H1 (cell line): ENCODE measurements at regions not wholly inside any gene's neighbourhood (a gene's known extent, or its start where the extent isn't known, plus 50 kb on each side); places are given as distances from the start of the nearest gene placed in this dataset.
A peak's percentile ranks its signal among the peaks of the same experiment; 100 is the strongest.

Experiments
- CTCF ChIA-PET: fragments of 300-600 bp; sonication (Branson Sonifier 250); formaldehyde crosslinking; loops from one replicate; lab custom pipeline; 2021; ENCODE audit not compliant: partially characterized antibody; lab: Charles Lee
- POLR2A ChIA-PET: fragments of 300-600 bp; sonication (Branson Sonifier 250); formaldehyde crosslinking; loops from one replicate; lab custom pipeline; 2021; ENCODE audit warnings: inconsistent platforms; ENCODE audit not compliant: partially characterized antibody; lab: Charles Lee
- DNase-seq, 2 experiments: peaks; one replicate each; pipeline versions ENCODE4 v3.0.0 to v3.0.0-alpha.2; 2010 to 2022; ENCODE audit warnings: low spot score in 2 of 2, low read depth in 1 of 2, mixed read lengths in 1 of 2
- FAIRE-seq: peaks from 2 replicates; lab custom pipeline; 2011; peaks lifted over from hg19 to GRCh38; lab: Jason Lieb, UNC
- H2AFZ ChIP-seq: 2 replicates; pipeline ENCODE4 v1.8.1; 2012; ENCODE audit warnings: low read length, inconsistent platforms
- H2AK5ac ChIP-seq: 2 replicates; pipeline ENCODE4 v1.6.1; 2013; ENCODE audit warnings: low read depth, low read length
- H2BK120ac ChIP-seq: replicated peaks from 2 replicates; pipeline ENCODE3; 2013; ENCODE audit warnings: low read depth, low read length, inconsistent platforms
- H2BK12ac ChIP-seq: 2 replicates; pipeline ENCODE4 v1.6.1; 2013; ENCODE audit warnings: low read depth, low read length
- H2BK15ac ChIP-seq: 2 replicates; pipeline ENCODE4 v1.6.1; 2013; ENCODE audit warnings: low read length
- H2BK20ac ChIP-seq: 2 replicates; pipeline ENCODE4 v1.6.1; 2013; ENCODE audit warnings: low read length
- H2BK5ac ChIP-seq: 2 replicates; pipeline ENCODE4 v1.6.1; 2013; ENCODE audit warnings: low read depth, low read length
- H3K14ac ChIP-seq: 2 replicates; pipeline ENCODE4 v1.6.1; 2013; ENCODE audit warnings: inconsistent platforms; ENCODE audit not compliant: insufficient read length
- H3K18ac ChIP-seq: 2 replicates; pipeline ENCODE4 v1.6.1; 2013; ENCODE audit warnings: low read length; ENCODE audit errors: extremely low read depth
- H3K23ac ChIP-seq: 2 replicates; pipeline ENCODE4 v1.6.1; 2013; ENCODE audit warnings: inconsistent platforms; ENCODE audit not compliant: insufficient read length
- H3K23me2 ChIP-seq: 2 replicates; pipeline ENCODE4 v1.6.1; 2013; ENCODE audit warnings: low read depth, low read length
- H3K27ac ChIP-seq: 2 replicates; pipeline ENCODE4 v1.6.1; 2011; ENCODE audit warnings: low read depth, low read length, inconsistent platforms
- H3K27me3 ChIP-seq, 4 experiments: replicated peaks in 1 of 4; 1 replicate in 1 of 4; 2 replicates in 3 of 4; pipeline versions ENCODE4 v1.6.1 to v1.8.1; 2011 to 2013; ENCODE audit warnings: low read length in 3 of 4, mild to moderate bottlenecking in 3 of 4, inconsistent platforms in 2 of 4, mixed read lengths in 2 of 4, moderate library complexity in 1 of 4; ENCODE audit not compliant: control insufficient read depth in 3 of 4, insufficient read depth in 3 of 4; ENCODE audit errors: extremely low read depth in 1 of 4
- H3K36me3 ChIP-seq, 4 experiments: 2 replicates each; pipeline versions ENCODE4 v1.6.1 to v1.8.1; 2011 to 2013; ENCODE audit warnings: mild to moderate bottlenecking in 4 of 4, low read length in 3 of 4, moderate library complexity in 2 of 4, control low read depth in 1 of 4, inconsistent platforms in 1 of 4; ENCODE audit not compliant: insufficient read depth in 4 of 4, control insufficient read depth in 2 of 4
- H3K4ac ChIP-seq: replicated peaks from 2 replicates; pipeline ENCODE3; 2013; ENCODE audit warnings: low read length, low read depth, mixed read lengths, inconsistent platforms; ENCODE audit not compliant: insufficient read length
- H3K4me1 ChIP-seq, 4 experiments: replicated peaks in 1 of 4; 1 replicate in 1 of 4; 2 replicates in 3 of 4; pipeline versions ENCODE4 v1.6.1 to v1.8.1; 2011 to 2013; ENCODE audit warnings: low read length in 3 of 4, inconsistent platforms in 2 of 4, mixed read lengths in 1 of 4; ENCODE audit not compliant: insufficient read depth in 4 of 4, control insufficient read depth in 3 of 4
- H3K4me2 ChIP-seq, 2 experiments: 2 replicates each; pipeline versions ENCODE4 v1.6.1 to v1.8.1; 2011 to 2013; ENCODE audit warnings: low read depth in 2 of 2, low read length in 2 of 2, control low read depth in 1 of 2, inconsistent platforms in 1 of 2, mild to moderate bottlenecking in 1 of 2; ENCODE audit not compliant: insufficient read depth in 1 of 2
- H3K4me3 ChIP-seq, 4 experiments: fragments of 200-600, 300-600 bp in 1 of 4; sonication (generic), shearing (Covaris generic), sonication (Bioruptor Twin) in 1 of 4; 2 replicates each; pipeline versions ENCODE4 v1.5.1 to v1.8.1; 2011 to 2016; ENCODE audit warnings: low read length in 4 of 4, low read depth in 3 of 4, control low read depth in 2 of 4, inconsistent platforms in 2 of 4, mild to moderate bottlenecking in 2 of 4, mixed read lengths in 1 of 4, moderate library complexity in 1 of 4; ENCODE audit not compliant: insufficient read depth in 2 of 4; ENCODE audit errors: extremely low read depth in 1 of 4
- H3K56ac ChIP-seq: replicated peaks from 2 replicates; pipeline ENCODE3; 2013; ENCODE audit warnings: low read depth, mild to moderate bottlenecking, mixed read lengths, low read length, inconsistent platforms; ENCODE audit not compliant: insufficient read length
- H3K79me1 ChIP-seq: 2 replicates; pipeline ENCODE4 v1.6.1; 2013; ENCODE audit warnings: low read depth, low read length, control low read depth
- H3K79me2 ChIP-seq, 2 experiments: 2 replicates each; pipeline versions ENCODE4 v1.6.1 to v1.8.1; 2012 to 2013; ENCODE audit warnings: low read length in 2 of 2, mild to moderate bottlenecking in 2 of 2, inconsistent platforms in 1 of 2; ENCODE audit not compliant: insufficient read depth in 2 of 2, control insufficient read depth in 1 of 2
- H3K9ac ChIP-seq, 4 experiments: replicated peaks in 1 of 4; 1 replicate in 1 of 4; 2 replicates in 3 of 4; pipeline versions ENCODE4 v1.6.1 to v1.8.1; 2011 to 2013; ENCODE audit warnings: low read depth in 3 of 4, low read length in 3 of 4, control low read depth in 2 of 4, mild to moderate bottlenecking in 2 of 4, moderate library complexity in 2 of 4, inconsistent platforms in 1 of 4; ENCODE audit errors: extremely low read depth in 1 of 4
- H3K9me3 ChIP-seq, 2 experiments: 2 replicates each; pipeline versions ENCODE4 v1.6.1 to v1.8.1; 2012 to 2013; ENCODE audit warnings: mild to moderate bottlenecking in 2 of 2, moderate library complexity in 2 of 2, control low read depth in 1 of 2, inconsistent platforms in 1 of 2, low read depth in 1 of 2, low read length in 1 of 2, mixed read lengths in 1 of 2; ENCODE audit not compliant: insufficient read depth in 2 of 2
- H4K20me1 ChIP-seq, 2 experiments: replicated peaks in 1 of 2; 2 replicates each; pipeline versions ENCODE3 to v1.8.1; 2011 to 2013; ENCODE audit warnings: inconsistent platforms in 2 of 2, low read length in 2 of 2, mild to moderate bottlenecking in 1 of 2; ENCODE audit not compliant: insufficient read depth in 2 of 2, control insufficient read depth in 1 of 2
- H4K5ac ChIP-seq: 2 replicates; pipeline ENCODE4 v1.6.1; 2013; ENCODE audit warnings: low read length, low read depth, mixed read lengths, inconsistent platforms; ENCODE audit not compliant: insufficient read length
- H4K8ac ChIP-seq: 2 replicates; pipeline ENCODE4 v1.8.0; 2013; ENCODE audit warnings: mild to moderate bottlenecking, moderate library complexity, low read length, inconsistent platforms; ENCODE audit not compliant: insufficient read depth; ENCODE audit errors: extremely low read depth
- H4K91ac ChIP-seq: replicated peaks from 2 replicates; pipeline ENCODE3; 2013; ENCODE audit warnings: low read length, mixed read lengths, inconsistent platforms; ENCODE audit not compliant: insufficient read length
- ASH2L ChIP-seq: fragments of 200-600, 300-600 bp; sonication (generic); IDR thresholded peaks from one replicate; pipeline ENCODE4 v1.7.1; 2017; ENCODE audit warnings: low read length
- WGBS, 2 experiments: shearing (Covaris generic) in 1 of 2; methylation state at CpG; one replicate each; pipeline versions ENCODE4 v1.1.6 to v1.1.7; 2013 to 2015; ENCODE audit warnings: low lambda C conversion rate in 2 of 2, mixed read lengths in 2 of 2, inconsistent platforms in 1 of 2, low coverage in 1 of 2, missing lambda C conversion rate in 1 of 2; ENCODE audit not compliant: insufficient replicate concordance in 2 of 2, insufficient coverage in 1 of 2, insufficient read length in 1 of 2; ENCODE audit errors: extremely low coverage in 1 of 2, missing lambda C conversion rate in 1 of 2; 5-methylcytosine and 5-hydroxymethylcytosine counted together
- TF ChIP-seq, protein P1 (sequence below): IDR thresholded peaks from 2 replicates; pipeline ENCODE4 v1.6.1; 2012; ENCODE audit warnings: inconsistent platforms

GRCh38 chr12:58405363-58405762, 464.0 kb downstream of the ATP23 start:
- no peaks in the 10 kb centered on the region for H4K20me1 ChIP-seq
- no peak overlapping the region for H3K27ac ChIP-seq
- no peak overlapping the region for H2BK15ac ChIP-seq
- H2BK12ac ChIP-seq: no peak overlapping the region
- H3K56ac ChIP-seq: no peak overlapping the region
- CTCF ChIA-PET: interaction anchor here (1.5 kb wide), 1 partner anchor 14 kb away, joined by 5 read pairs; no protein-coding TSS in a partner anchor
- no peak overlapping the region for H3K18ac ChIP-seq
- 97% methylated on average over 4 of the region's 4 CpGs; no CpG with 5 or more reads in 1 of the 2 experiments for WGBS, 2 experiments
- no peak overlapping the region for H3K9ac ChIP-seq
- FAIRE-seq (no peak), DNase-seq (no peak)
- no peaks in the 10 kb centered on the region; a peak in 1 of 7 replicates for H3K4me1 ChIP-seq
- POLR2A ChIA-PET: no interaction called here
- H3K36me3 ChIP-seq: no peaks in the 10 kb centered on the region
- no peak overlapping the region for H2BK120ac ChIP-seq
- no peak overlapping the region for H4K5ac ChIP-seq
- no peak overlapping the region; a peak in 1 of 4 replicates for H3K4me2 ChIP-seq
- no peak overlapping the region for H3K4me3 ChIP-seq
- H3K23me2 ChIP-seq: no peaks in the 10 kb centered on the region
- no peak overlapping the region for H2BK5ac ChIP-seq
- H3K4ac ChIP-seq: no peak overlapping the region
- no peak overlapping the region for H2AK5ac ChIP-seq
- no peaks in the 10 kb centered on the region for H3K79me1 ChIP-seq
- H2BK20ac ChIP-seq: no peak overlapping the region
- peak overlapping the region; percentile 15; the same call in 1 of the 2 replicates for H2AFZ ChIP-seq
- H3K9me3 ChIP-seq: no peaks in the 10 kb centered on the region
- no peaks in the 10 kb centered on the region for H3K27me3 ChIP-seq
- H3K23ac ChIP-seq: no peak overlapping the region
- no peak for TF ChIP-seq ASH2L
- TF ChIP-seq, protein P1, sequence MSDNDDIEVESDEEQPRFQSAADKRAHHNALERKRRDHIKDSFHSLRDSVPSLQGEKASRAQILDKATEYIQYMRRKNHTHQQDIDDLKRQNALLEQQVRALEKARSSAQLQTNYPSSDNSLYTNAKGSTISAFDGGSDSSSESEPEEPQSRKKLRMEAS: peak; percentile 52
- TF ChIP-seq, all 59 proteins: peak for 1
- Histone ChIP-seq H3K14ac (no peak overlapping the region), H3K79me2 (no peaks in the 10 kb centered on the region), H4K8ac (no peak overlapping the region), H4K91ac (no peak overlapping the region)
